Neural cell (in vitro differentiated cells): ENCODE measurements at regions not wholly inside any gene's neighbourhood (a gene's known extent, or its start where the extent isn't known, plus 50 kb on each side); places are given as distances from the start of the nearest gene placed in this dataset.

ENCODE experiments used
- H2AFZ ChIP-seq: fragments of 200-600, 300-800 bp; sonication (generic), shearing (Covaris generic); 2 replicates; pipeline ENCODE4 v1.6.0; 2014; ENCODE audit warnings: low read depth, mild to moderate bottlenecking, antibody characterized with exemption, low read length, moderate library complexity
- H3F3A ChIP-seq: fragments of 200-600 bp; shearing (Covaris generic); 2 replicates; pipeline ENCODE4 v1.6.1; 2016; ENCODE audit warnings: mild to moderate bottlenecking, moderate library complexity, mixed read lengths, antibody characterized with exemption, low read length; ENCODE audit not compliant: insufficient read depth, poor library complexity, severe bottlenecking
- H3K27ac ChIP-seq: fragments of 200-600, 300-800 bp; sonication (generic), shearing (Covaris generic); 2 replicates; pipeline ENCODE4 v1.5.1; 2014; ENCODE audit warnings: mild to moderate bottlenecking, low read length, moderate library complexity
- H3K27me3 ChIP-seq: fragments of 300-800, 200-600 bp; sonication (generic), shearing (Covaris generic); 2 replicates; pipeline ENCODE4 v1.6.0; 2014; ENCODE audit warnings: mild to moderate bottlenecking, low read depth, low read length, moderate library complexity; ENCODE audit not compliant: insufficient read depth
- H3K36me3 ChIP-seq: fragments of 300-800, 200-600 bp; sonication (generic), shearing (Covaris generic); 2 replicates; pipeline ENCODE4 v1.5.1; 2014; ENCODE audit warnings: mild to moderate bottlenecking, antibody characterized with exemption, low read length, moderate library complexity; ENCODE audit not compliant: insufficient read depth
- H3K4me2 ChIP-seq: fragments of 300-800, 200-600 bp; sonication (generic), shearing (Covaris generic); 2 replicates; pipeline ENCODE4 v1.6.0; 2014; ENCODE audit warnings: mild to moderate bottlenecking, low read length
- H3K4me3 ChIP-seq: fragments of 300-800, 200-600 bp; sonication (generic), shearing (Covaris generic); 2 replicates; pipeline ENCODE4 v1.5.1; 2014; ENCODE audit warnings: mild to moderate bottlenecking, low read length, moderate library complexity
- H3K79me2 ChIP-seq: fragments of 200-600 bp; shearing (Covaris generic); replicated peaks from 2 replicates; pipeline ENCODE4 v1.6.0; 2014; ENCODE audit warnings: mild to moderate bottlenecking, low read length, moderate library complexity; ENCODE audit not compliant: insufficient read depth
- H3K9ac ChIP-seq: fragments of 300-800, 200-600 bp; sonication (generic), shearing (Covaris generic); 2 replicates; pipeline ENCODE4 v1.6.1; 2016; ENCODE audit warnings: mild to moderate bottlenecking, low read length, mixed read lengths
- H3K9me2 ChIP-seq: fragments of 200-600 bp; shearing (Covaris generic); 2 replicates; pipeline ENCODE4 v1.6.1; 2016; ENCODE audit warnings: mild to moderate bottlenecking, low read length, mixed read lengths; ENCODE audit not compliant: insufficient read depth
- H3K9me3 ChIP-seq: fragments of 200-600, 300-800 bp; sonication (generic), shearing (Covaris generic); 2 replicates; pipeline ENCODE4 v1.6.1; 2016; ENCODE audit warnings: mild to moderate bottlenecking, mixed run types, low read length, moderate library complexity, mixed read lengths
- H4K20me1 ChIP-seq: fragments of 200-600 bp; shearing (Covaris generic); 2 replicates; pipeline ENCODE4 v1.6.1; 2016; ENCODE audit warnings: mild to moderate bottlenecking, mixed run types; ENCODE audit not compliant: insufficient read depth
- EP300 ChIP-seq: fragments of 450-650 bp; conservative IDR thresholded peaks from 2 replicates; pipeline ENCODE4 v1.6.1; 2014; ENCODE audit warnings: antibody characterized with exemption, mild to moderate bottlenecking, moderate library complexity; ENCODE audit not compliant: poor library complexity, severe bottlenecking
- EZH2 ChIP-seq: fragments of 200-600, 300-800 bp; shearing (Covaris generic), sonication (generic); IDR thresholded peaks from 2 replicates; pipeline ENCODE4 v1.6.1; 2014; ENCODE audit warnings: antibody characterized with exemption, low read length, borderline replicate concordance, mild to moderate bottlenecking; ENCODE audit not compliant: insufficient read depth, poor library complexity, severe bottlenecking
- MXI1 ChIP-seq: fragments of 450-650 bp; conservative IDR thresholded peaks from 2 replicates; pipeline ENCODE4 v1.6.1; 2014; ENCODE audit warnings: antibody characterized with exemption, mild to moderate bottlenecking; ENCODE audit not compliant: poor library complexity, severe bottlenecking
- POLR2AphosphoS5 ChIP-seq: IDR thresholded peaks from 2 replicates; pipeline ENCODE4 v1.6.1; 2012
- RAD21 ChIP-seq: fragments of 450-650 bp; conservative IDR thresholded peaks from 2 replicates; pipeline ENCODE4 v1.6.1; 2014; ENCODE audit warnings: antibody characterized with exemption, mild to moderate bottlenecking, moderate library complexity
- SMC3 ChIP-seq: fragments of 450-650 bp; conservative IDR thresholded peaks from 2 replicates; pipeline ENCODE4 v1.6.1; 2014; ENCODE audit warnings: antibody characterized with exemption, mild to moderate bottlenecking, moderate library complexity; ENCODE audit not compliant: poor library complexity
- TAF1 ChIP-seq: IDR thresholded peaks from 2 replicates; pipeline ENCODE4 v1.6.1; 2012; ENCODE audit warnings: low read depth
- TF ChIP-seq, protein P1 (sequence below): fragments of 450-650 bp; IDR thresholded peaks from 2 replicates; pipeline ENCODE4 v1.5.1; 2014; ENCODE audit warnings: antibody characterized with exemption, mild to moderate bottlenecking, moderate library complexity; ENCODE audit not compliant: poor library complexity, severe bottlenecking
- TF ChIP-seq, protein P2 (sequence below): IDR thresholded peaks from 2 replicates; pipeline ENCODE4 v1.6.1; 2012; ENCODE audit warnings: borderline replicate concordance

DNA sequence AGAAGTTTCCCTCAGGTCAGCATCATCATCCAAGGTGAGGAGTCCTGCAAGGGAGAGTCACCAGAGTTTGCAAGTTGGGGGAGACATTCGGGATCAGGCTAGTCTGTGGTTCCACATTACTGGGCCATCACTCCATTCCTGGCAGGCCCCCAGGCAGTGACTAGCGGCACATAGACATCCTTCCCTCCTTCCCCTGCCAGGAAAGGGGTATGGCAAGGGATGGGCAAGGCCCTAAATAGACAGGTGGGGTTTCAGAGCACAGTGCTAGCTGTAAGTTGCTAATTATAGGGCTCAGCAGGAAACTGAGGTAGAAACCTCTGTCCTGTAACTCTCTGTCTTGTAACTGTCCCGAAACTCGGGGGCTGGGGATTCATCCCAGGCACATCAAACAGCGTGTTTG lies 215.2 kb upstream of the ROPN1 start:
- no peaks in the 10 kb centered on the region for H3K27me3 ChIP-seq
- no peak overlapping the region for H3K4me3 ChIP-seq
- TF ChIP-seq, protein P1, sequence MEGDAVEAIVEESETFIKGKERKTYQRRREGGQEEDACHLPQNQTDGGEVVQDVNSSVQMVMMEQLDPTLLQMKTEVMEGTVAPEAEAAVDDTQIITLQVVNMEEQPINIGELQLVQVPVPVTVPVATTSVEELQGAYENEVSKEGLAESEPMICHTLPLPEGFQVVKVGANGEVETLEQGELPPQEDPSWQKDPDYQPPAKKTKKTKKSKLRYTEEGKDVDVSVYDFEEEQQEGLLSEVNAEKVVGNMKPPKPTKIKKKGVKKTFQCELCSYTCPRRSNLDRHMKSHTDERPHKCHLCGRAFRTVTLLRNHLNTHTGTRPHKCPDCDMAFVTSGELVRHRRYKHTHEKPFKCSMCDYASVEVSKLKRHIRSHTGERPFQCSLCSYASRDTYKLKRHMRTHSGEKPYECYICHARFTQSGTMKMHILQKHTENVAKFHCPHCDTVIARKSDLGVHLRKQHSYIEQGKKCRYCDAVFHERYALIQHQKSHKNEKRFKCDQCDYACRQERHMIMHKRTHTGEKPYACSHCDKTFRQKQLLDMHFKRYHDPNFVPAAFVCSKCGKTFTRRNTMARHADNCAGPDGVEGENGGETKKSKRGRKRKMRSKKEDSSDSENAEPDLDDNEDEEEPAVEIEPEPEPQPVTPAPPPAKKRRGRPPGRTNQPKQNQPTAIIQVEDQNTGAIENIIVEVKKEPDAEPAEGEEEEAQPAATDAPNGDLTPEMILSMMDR: no peak
- TF ChIP-seq POLR2AphosphoS5: no peak
- TF ChIP-seq RAD21: no peak
- TF ChIP-seq SMC3: no peak
- TF ChIP-seq, protein P2, sequence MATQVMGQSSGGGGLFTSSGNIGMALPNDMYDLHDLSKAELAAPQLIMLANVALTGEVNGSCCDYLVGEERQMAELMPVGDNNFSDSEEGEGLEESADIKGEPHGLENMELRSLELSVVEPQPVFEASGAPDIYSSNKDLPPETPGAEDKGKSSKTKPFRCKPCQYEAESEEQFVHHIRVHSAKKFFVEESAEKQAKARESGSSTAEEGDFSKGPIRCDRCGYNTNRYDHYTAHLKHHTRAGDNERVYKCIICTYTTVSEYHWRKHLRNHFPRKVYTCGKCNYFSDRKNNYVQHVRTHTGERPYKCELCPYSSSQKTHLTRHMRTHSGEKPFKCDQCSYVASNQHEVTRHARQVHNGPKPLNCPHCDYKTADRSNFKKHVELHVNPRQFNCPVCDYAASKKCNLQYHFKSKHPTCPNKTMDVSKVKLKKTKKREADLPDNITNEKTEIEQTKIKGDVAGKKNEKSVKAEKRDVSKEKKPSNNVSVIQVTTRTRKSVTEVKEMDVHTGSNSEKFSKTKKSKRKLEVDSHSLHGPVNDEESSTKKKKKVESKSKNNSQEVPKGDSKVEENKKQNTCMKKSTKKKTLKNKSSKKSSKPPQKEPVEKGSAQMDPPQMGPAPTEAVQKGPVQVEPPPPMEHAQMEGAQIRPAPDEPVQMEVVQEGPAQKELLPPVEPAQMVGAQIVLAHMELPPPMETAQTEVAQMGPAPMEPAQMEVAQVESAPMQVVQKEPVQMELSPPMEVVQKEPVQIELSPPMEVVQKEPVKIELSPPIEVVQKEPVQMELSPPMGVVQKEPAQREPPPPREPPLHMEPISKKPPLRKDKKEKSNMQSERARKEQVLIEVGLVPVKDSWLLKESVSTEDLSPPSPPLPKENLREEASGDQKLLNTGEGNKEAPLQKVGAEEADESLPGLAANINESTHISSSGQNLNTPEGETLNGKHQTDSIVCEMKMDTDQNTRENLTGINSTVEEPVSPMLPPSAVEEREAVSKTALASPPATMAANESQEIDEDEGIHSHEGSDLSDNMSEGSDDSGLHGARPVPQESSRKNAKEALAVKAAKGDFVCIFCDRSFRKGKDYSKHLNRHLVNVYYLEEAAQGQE: no peak
- no peak for TF ChIP-seq MXI1
- TF ChIP-seq EZH2: no peak
- TF ChIP-seq TAF1: no peak
- TF ChIP-seq EP300: no peak
- no peaks in the 10 kb centered on the region for H3F3A ChIP-seq
- no peak overlapping the region for H3K4me2 ChIP-seq
- no peaks in the 10 kb centered on the region for H3K9me2 ChIP-seq
- no peaks in the 10 kb centered on the region for H4K20me1 ChIP-seq
- H3K79me2 ChIP-seq: peaks cover 8% of the 10 kb centered on the region
- no peak overlapping the region for H3K27ac ChIP-seq
- H3K9me3 ChIP-seq: no peaks in the 10 kb centered on the region
- no peak overlapping the region for H3K9ac ChIP-seq
- no peaks in the 10 kb centered on the region for H3K36me3 ChIP-seq
- H2AFZ ChIP-seq: no peak overlapping the region

DNA sequence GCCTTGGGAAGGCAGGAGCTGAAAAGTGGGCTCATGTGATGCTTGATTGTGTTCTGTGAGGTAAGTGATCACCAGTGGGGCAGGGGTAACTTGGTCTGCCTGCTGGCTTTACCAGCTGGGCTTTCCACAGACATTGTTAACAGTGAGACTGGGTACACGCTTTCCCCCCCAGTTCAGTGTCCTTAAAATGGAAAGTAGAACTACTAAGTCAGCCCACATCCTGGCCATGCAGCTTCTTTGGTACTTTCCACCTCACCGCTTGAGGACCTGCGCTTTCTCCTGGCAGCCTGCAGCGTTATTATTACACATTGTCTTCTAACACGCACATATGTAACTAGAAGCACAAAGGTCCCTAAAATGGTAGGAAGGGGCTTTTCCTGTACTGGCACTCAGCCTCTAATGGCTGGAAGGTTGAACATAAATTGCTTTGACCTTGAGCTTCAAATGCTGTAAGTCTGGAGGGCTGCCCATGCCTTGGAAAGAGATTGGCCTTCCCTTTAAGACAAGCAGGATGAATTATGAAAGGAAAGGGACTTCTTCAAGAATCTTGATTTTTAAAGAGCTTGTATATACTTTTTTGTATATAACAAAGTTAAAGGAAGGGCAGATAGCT lies 216.1 kb upstream of the ROPN1 start:
- Histone ChIP-seq H3K9me2 (no peaks in the 10 kb centered on the region), H3K79me2 (peaks cover 13% of the 10 kb centered on the region), H4K20me1 (no peaks in the 10 kb centered on the region), H3K27me3 (no peaks in the 10 kb centered on the region), H3K9me3 (no peaks in the 10 kb centered on the region), H3K27ac (no peak overlapping the region), H3K4me2 (no peak overlapping the region), H3K4me3 (no peak overlapping the region), H3F3A (no peaks in the 10 kb centered on the region), H2AFZ (no peak overlapping the region), H3K9ac (no peak overlapping the region), H3K36me3 (no peaks in the 10 kb centered on the region)
- TF ChIP-seq MXI1 (no peak), POLR2AphosphoS5 (no peak)

DNA sequence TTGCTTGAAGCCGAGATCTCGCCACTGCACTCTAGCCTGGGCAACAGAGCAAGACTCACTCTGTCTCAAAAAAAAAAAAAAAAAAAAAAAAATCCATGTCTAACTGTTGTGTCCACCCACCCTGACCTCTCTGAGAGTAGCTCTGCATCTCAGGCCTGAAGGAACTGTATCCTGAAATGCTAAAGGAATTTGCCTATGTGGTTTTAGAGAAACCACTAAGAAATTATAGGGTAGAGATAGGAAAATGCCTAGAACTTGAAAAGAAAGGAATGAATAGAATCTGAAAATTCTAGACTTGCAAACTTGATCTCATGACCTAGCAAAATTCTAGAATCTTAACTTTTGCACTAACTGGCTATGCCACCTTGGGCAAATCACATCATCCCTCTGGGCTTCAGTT lies 217.5 kb upstream of the ROPN1 start:
- Histone ChIP-seq H3K27me3 (no peaks in the 10 kb centered on the region), H4K20me1 (no peaks in the 10 kb centered on the region), H3K27ac (no peak overlapping the region), H3K9me3 (no peaks in the 10 kb centered on the region), H3K9ac (no peak overlapping the region), H3K36me3 (no peaks in the 10 kb centered on the region), H3K9me2 (no peaks in the 10 kb centered on the region), H3K4me2 (no peak overlapping the region), H3F3A (no peaks in the 10 kb centered on the region), H2AFZ (no peak overlapping the region), H3K79me2 (peaks cover 9% of the 10 kb centered on the region), H3K4me3 (no peak overlapping the region)
- TF ChIP-seq, protein P2: no peak
- no peak for TF ChIP-seq TAF1
- TF ChIP-seq RAD21: no peak
- no peak for TF ChIP-seq MXI1
- TF ChIP-seq EZH2: no peak
- TF ChIP-seq, protein P1: no peak
- TF ChIP-seq EP300: no peak
- TF ChIP-seq POLR2AphosphoS5: no peak
- TF ChIP-seq SMC3: no peak
